Cardiac muscle cell (in vitro differentiated cells and primary cell): ENCODE measurements at regions not wholly inside any gene's neighbourhood (a gene's known extent, or its start where the extent isn't known, plus 50 kb on each side); places are given as distances from the start of the nearest gene placed in this dataset.

Experiments used
- DNase-seq, 2 donors: peaks; one replicate each; pipeline versions ENCODE4 v3.0.0 to v3.0.0-alpha.2; 2010 to 2017; ENCODE audit warnings: low read depth in 1 of 2, low spot score in 1 of 2
- H3K27ac ChIP-seq: fragments of 200-600 bp; sonication (generic); 2 replicates; pipeline ENCODE4 v1.5.1; 2016
- H3K27me3 ChIP-seq: fragments of 200-600 bp; sonication (generic); 2 replicates; pipeline ENCODE4 v1.6.0; 2016; ENCODE audit warnings: control low read depth
- H3K36me3 ChIP-seq: fragments of 200-600 bp; sonication (generic); 2 replicates; pipeline ENCODE4 v1.5.1; 2016; ENCODE audit warnings: control low read depth
- H3K4me1 ChIP-seq: fragments of 200-600 bp; sonication (generic); 2 replicates; pipeline ENCODE4 v1.8.1; 2017; ENCODE audit warnings: low read depth, mild to moderate bottlenecking, mixed run types
- H3K4me3 ChIP-seq: fragments of 200-600 bp; sonication (generic); 2 replicates; pipeline ENCODE4 v1.5.1; 2016; ENCODE audit warnings: mild to moderate bottlenecking
- H3K9me3 ChIP-seq: fragments of 200-600 bp; sonication (generic); 2 replicates; pipeline ENCODE4 v1.5.1; 2017; ENCODE audit warnings: low read depth, mild to moderate bottlenecking, control low read depth
- CTCF ChIP-seq: IDR thresholded peaks from 2 replicates; pipeline ENCODE4 v1.5.1; 2012; ENCODE audit warnings: low read depth, mild to moderate bottlenecking, low read length

- no peaks in the 10 kb centered on the region for H3K27me3 ChIP-seq
- H3K4me1 ChIP-seq: no peaks in the 10 kb centered on the region
- H3K4me3 ChIP-seq: no peak overlapping the region
- DNase-seq: no peak
- TF ChIP-seq CTCF: no peak
- H3K36me3 ChIP-seq: no peaks in the 10 kb centered on the region
- H3K27ac ChIP-seq: no peak overlapping the region
- H3K9me3 ChIP-seq: no peaks in the 10 kb centered on the region
These were observed 746.2 kb upstream of the POM121L12 start for GRCh38 chr7:52289247-52289646.

- Histone ChIP-seq H3K36me3 (no peaks in the 10 kb centered on the region), H3K4me1 (no peaks in the 10 kb centered on the region), H3K4me3 (no peak overlapping the region), H3K27me3 (no peaks in the 10 kb centered on the region), H3K27ac (no peak overlapping the region), H3K9me3 (no peaks in the 10 kb centered on the region)
- no peak for DNase-seq
- TF ChIP-seq CTCF: no peak
These were observed 747.7 kb upstream of the POM121L12 start for GRCh38 chr7:52287698-52288097.

DNA sequence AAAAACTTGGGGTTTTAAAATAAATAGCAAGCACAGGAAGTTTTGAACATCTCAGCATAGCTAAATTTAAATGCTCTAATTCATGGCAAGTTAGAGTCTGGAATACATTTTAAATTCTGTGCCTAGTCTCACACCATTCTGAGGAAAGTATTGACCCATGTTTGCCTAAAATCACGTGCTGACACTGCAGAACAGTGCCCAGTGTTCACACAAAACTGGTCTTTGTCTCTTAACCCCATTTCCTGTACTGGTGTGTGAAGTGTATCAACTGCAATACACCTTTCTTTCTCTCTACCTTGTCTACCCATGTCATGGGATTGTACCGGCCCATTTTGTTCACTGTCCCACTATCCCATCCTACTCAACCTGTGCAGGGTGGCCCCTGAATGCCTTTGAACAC, 749.7 kb upstream of the POM121L12 start:
- no peak for DNase-seq
- no peaks in the 10 kb centered on the region for H3K36me3 ChIP-seq
- TF ChIP-seq CTCF: no peak
- H3K27ac ChIP-seq: no peak overlapping the region
- no peaks in the 10 kb centered on the region for H3K27me3 ChIP-seq
- H3K9me3 ChIP-seq: no peaks in the 10 kb centered on the region
- no peak overlapping the region for H3K4me3 ChIP-seq
- no peaks in the 10 kb centered on the region for H3K4me1 ChIP-seq

DNA sequence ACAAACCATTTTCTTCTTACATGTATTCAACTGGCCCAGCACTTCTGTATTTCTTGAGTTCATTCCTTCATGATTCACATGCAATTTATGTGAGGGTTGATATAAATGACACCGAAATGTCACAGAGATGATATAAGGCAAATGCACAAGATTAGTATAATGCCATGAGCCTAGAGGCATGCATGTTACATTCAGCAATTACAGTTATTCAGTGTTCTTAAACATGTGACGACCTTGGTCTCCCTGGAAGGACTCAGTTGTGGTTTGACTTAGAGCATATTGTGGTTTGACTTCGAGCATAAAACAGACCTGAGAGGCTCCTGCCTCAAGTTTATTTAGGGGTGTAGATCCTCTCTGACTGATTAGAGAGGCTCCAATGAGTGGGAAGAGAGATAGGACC, 752.1 kb upstream of the POM121L12 start:
- no peaks in the 10 kb centered on the region for H3K27me3 ChIP-seq
- no peak for TF ChIP-seq CTCF
- no peak overlapping the region for H3K27ac ChIP-seq
- no peaks in the 10 kb centered on the region for H3K9me3 ChIP-seq
- DNase-seq: no peak
- no peaks in the 10 kb centered on the region for H3K4me1 ChIP-seq
- H3K36me3 ChIP-seq: no peaks in the 10 kb centered on the region
- no peak overlapping the region for H3K4me3 ChIP-seq

GRCh38 chr7:52273685-52274610, 761.5 kb upstream of the POM121L12 start:
- H3K27ac ChIP-seq: no peak overlapping the region
- peak in 1 of 2 donors; percentile 38 for DNase-seq
- H3K27me3 ChIP-seq: no peaks in the 10 kb centered on the region
- no peaks in the 10 kb centered on the region for H3K4me1 ChIP-seq
- H3K4me3 ChIP-seq: no peak overlapping the region
- no peaks in the 10 kb centered on the region for H3K36me3 ChIP-seq
- H3K9me3 ChIP-seq: no peaks in the 10 kb centered on the region
- peak; percentile 22 for TF ChIP-seq CTCF
